Left forelimb (tissue), 1 donor: ENCODE measurements at regions not wholly inside any gene's neighbourhood (a gene's known extent, or its start where the extent isn't known, plus 50 kb on each side); places are given as distances from the start of the nearest gene placed in this dataset.
"Not testable (repeated sequence)": the region's sequence is repeated elsewhere in the genome, so short reads cannot be mapped to it uniquely, and the experiment has no call there.

Source experiments
- DNase-seq: peaks from one replicate; pipeline ENCODE4 v3.0.0-alpha.2; 2018; ENCODE audit warnings: low spot score

- DNase-seq = no peak
These were observed 2217.4 kb upstream of the WWC1 start for GRCh38 chr5:166073901-166074581.

GRCh38 chr5:166074582-166075481 is 2216.6 kb upstream of the WWC1 start:
- DNase-seq = no peak

DNA sequence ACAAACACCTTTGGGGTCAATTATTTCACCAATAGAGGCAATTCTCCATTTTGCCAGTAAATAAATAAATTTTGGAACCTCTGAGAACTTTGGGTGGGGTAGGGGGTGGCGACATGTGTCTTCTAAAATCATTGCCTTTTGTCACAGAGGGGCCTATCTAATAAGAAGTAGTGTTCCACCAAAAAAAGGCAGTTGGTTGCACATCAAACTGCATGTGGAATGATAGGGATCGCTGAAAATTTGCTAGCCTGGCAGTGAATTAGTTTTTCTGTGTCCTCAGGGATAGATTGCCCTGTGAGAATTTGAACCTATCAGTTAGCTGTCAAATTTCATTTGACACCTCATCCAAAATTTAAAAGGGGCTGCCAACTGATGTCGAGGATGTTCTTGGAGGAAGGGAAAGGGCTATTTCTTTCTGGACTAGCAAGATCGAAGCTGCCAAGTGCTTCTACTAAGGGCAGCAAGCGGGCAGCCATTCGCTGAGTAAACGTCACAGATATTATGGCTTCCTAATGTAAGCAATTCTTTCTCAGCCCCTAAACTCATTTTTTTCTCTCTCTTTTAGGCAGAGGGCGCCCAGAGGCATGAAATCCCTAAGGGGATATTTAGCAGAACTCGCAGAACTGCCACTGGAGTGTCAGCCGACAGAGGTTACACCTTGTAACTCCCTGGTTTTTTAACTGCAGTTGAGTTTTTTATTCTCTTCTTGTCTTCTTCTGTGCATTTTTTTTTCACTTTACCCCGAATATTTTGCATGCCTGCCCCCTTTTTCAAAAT is 2208.1 kb upstream of the WWC1 start:
- no peak for DNase-seq

GRCh38 chr5:166086568-166086967 is 2204.9 kb upstream of the WWC1 start:
- no peak for DNase-seq

GRCh38 chr5:166088389-166089039 is 2202.9 kb upstream of the WWC1 start:
- DNase-seq = no peak

GRCh38 chr5:166091931-166092330 is 2199.5 kb upstream of the WWC1 start:
- DNase-seq = no peak

DNA sequence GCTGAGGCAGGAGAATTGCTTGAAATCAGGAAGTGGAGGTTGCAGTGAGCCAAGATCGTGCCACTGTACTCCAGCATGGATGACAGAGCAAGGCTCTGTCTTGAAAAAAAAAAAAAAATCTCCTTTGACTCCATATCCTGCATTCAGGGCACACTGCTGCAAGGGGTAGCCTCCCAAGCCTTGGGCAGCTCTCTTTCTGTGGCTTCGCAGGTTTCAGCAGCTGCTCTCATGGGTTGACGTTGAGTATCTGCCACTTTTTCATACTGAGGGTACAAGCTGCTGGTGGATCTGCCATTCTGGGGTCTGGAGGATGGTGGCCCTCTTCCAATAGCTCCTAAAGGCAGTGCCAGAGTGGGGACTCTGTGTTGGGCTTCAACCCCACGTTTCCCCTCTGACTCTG is 2198.1 kb upstream of the WWC1 start:
- no peak for DNase-seq

DNA sequence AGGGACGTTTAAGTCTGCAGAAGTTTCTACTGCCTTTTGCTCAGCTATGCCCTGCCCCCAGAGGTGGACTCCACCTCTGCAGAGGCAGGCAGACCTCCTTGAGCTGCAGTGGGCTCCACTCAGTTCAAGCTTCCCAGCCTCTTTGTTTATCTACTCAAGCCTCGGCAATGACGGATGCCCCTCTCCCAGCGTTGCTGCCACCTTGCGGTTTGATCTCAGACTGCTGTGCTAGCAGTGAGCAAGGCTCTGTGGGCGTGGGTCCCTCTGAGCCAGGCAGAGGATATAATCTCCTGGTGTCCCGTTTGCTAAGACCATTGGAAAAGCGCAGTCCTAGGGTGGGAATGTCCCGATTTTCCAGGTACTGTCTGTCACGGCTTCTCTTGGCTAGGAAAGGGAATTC is 2188.5 kb upstream of the WWC1 start:
- no peak for DNase-seq

- DNase-seq = no peak
These were observed 2180.4 kb upstream of the WWC1 start for GRCh38 chr5:166111021-166111420.

DNA sequence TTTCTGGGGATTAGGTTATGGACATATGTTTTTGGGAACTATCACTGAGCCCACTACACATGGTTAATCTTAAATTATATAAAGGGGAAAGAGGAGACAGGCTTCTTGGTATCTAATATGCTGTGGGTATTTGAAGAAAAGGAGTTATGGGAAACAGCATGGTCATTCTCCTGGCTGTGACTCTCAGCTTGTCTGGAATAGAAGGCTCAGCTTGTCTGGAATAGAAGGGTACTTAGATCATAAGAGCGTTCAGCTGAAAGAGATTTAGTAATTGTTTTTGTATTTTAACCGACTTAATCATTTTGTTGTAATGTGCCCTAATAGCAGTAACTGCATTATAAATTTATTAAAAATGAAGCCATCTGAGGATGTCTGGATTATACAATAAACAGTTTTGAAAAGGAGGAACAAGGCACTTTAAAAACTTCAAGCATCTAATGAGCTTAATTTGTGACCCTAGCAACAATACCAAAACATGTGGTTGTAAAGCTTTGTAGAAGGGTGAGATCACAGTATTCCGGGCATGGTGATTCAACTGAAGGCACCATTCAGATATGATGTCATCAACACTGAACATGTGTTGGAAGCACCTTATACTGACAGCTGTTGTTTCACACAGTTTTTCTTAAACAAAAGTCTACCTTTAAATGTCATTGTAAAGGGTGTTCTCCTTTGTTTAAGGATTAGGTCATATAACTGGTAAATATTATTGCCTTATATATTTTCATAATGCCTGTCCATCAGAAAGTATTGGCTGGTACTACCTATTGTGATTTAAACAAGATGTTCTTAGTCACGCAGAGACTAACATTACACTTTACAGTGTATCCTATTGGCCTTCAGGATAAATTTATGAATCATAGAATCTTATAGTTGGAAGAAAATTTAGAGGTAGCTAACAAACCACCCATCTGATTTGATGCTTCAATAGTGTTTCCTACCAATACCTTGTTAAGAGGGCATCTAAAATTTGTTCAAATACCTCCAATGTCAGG is 2174.1 kb upstream of the WWC1 start:
- no peak for DNase-seq

DNA sequence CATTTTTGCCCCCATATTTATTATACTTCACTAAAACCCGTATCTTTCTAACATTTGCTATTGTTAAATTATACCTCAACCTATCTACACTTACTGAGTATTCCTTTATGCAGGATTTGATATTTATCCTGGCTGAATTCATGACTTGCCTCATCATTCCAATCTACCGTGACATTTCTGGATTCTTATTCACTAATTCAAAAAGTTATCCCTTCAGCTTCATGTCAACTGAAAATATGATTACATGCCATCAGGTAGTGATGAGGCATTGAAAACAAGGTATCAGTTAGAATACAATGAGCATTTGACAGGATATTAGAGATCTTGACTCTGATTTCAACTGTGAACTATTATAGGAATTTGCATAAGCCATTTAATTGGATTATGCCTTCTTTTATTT is 2171.9 kb upstream of the WWC1 start:
- DNase-seq = no peak

DNA sequence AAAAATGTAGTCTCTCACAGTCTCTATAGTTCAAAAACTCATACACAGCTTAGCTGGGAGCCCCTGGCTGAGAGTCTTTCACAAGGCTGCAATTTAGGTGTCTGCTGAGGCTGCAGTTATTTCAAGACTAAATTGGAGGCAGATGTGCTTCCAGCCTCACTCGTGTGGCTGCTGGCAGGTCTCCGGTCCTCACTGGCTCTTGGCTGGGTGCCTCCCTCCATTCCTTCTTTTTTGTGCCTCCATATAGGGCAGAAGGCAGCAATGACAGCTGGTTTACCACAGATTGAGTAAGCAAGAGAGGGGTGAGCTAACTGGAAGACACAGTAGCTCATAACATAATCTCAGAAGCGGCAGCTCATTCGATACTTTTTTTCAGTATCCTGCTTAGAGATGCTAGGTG is 2167.7 kb upstream of the WWC1 start:
- DNase-seq = no peak

GRCh38 chr5:166127766-166128570 is 2163.5 kb upstream of the WWC1 start:
- no peak for DNase-seq

- not testable (repeated sequence) for DNase-seq
These were observed 2146.3 kb upstream of the WWC1 start for GRCh38 chr5:166145107-166145506.

DNA sequence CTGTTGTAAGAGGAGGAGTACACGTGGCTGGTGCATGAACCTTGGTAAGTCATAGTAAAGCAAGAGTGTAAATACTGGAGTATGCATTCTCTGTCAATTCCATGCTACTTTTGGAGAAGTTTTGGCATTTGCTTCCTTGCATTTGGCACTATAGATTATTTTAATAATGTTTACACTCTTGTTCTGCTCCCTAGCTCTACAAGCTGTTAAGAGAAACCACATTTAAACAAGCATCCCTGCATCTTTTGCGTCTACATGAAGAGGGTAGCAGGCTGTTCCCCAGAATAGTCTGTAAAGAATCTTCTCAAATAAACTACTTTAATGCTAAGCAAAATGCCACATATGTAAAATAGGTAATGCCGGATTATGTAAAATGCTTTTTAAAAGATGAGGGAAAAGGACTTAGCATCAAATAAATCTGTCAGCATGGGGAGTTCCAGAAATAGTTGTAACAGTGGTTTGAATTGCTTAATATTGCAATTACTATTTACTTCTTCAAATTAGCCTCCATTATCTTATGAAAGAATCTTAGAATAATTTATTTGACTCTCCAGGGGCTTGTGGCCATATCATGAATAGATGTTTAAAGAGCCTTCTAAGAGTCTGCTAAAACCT is 2127.3 kb upstream of the WWC1 start:
- no peak for DNase-seq

GRCh38 chr5:166165596-166165995 is 2125.8 kb upstream of the WWC1 start:
- DNase-seq = no peak

GRCh38 chr5:166166071-166166470 is 2125.4 kb upstream of the WWC1 start:
- DNase-seq = no peak

DNA sequence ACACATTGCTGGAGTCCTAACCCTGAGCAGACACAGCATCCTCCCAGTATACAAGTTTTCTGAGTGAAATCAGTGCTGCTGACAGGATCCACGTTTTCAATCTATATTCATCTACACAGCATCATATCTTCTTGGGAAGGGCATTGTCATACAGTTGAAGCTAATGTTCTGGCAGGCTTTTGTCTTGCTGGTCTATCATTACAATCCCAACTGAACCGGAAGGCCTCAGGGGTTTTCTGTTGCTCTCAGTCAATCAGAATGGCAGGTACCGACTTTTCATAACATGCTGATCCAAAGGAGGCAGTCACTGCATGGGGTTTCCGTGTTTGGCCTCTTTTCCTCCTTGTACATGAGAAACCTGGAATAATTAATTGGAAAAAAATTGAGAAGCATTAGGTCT is 2118.8 kb upstream of the WWC1 start:
- DNase-seq = no peak

DNA sequence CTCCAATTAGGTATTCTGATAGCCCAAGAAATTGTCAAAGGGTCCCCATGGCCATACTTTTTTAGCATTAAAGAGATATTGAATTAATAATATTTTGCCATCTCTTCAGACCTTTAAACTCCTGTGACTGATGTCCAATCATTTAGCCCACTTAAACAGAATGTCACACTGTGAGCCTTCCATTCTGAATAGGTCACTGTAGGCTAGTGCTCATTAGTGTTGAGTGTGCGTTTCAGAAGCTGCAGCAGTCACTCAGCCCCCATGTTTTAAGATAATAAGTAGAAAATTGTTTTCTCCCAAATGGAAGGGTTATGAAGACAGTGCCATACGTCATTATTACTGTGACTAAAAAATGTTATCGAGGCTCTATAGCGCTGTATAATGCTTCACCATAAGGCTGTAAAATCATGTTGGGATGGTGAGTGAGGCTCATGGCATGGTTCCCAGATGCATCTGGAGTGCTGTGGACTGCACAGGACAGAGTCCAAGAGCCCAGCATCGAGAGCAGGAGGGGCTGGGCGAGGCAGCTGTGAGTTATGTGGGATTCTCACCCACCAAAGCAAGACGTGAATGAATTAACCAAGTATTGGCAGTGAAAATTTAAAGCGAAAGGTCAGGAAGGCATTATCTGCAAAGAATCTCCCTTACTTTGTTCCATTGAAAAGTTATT is 2112.9 kb upstream of the WWC1 start:
- no peak for DNase-seq
